Cardiac muscle cell (in vitro differentiated cells and primary cell): ENCODE measurements at regions not wholly inside any gene's neighbourhood (a gene's known extent, or its start where the extent isn't known, plus 50 kb on each side); places are given as distances from the start of the nearest gene placed in this dataset.

Source experiments
- DNase-seq, 2 donors: peaks; one replicate each; pipeline versions ENCODE4 v3.0.0 to v3.0.0-alpha.2; 2010 to 2017; ENCODE audit warnings: low read depth in 1 of 2, low spot score in 1 of 2
- H3K27ac ChIP-seq: fragments of 200-600 bp; sonication (generic); 2 replicates; pipeline ENCODE4 v1.5.1; 2016
- H3K27me3 ChIP-seq: fragments of 200-600 bp; sonication (generic); 2 replicates; pipeline ENCODE4 v1.6.0; 2016; ENCODE audit warnings: control low read depth
- H3K36me3 ChIP-seq: fragments of 200-600 bp; sonication (generic); 2 replicates; pipeline ENCODE4 v1.5.1; 2016; ENCODE audit warnings: control low read depth
- H3K4me1 ChIP-seq: fragments of 200-600 bp; sonication (generic); 2 replicates; pipeline ENCODE4 v1.8.1; 2017; ENCODE audit warnings: low read depth, mild to moderate bottlenecking, mixed run types
- H3K4me3 ChIP-seq: fragments of 200-600 bp; sonication (generic); 2 replicates; pipeline ENCODE4 v1.5.1; 2016; ENCODE audit warnings: mild to moderate bottlenecking
- H3K9me3 ChIP-seq: fragments of 200-600 bp; sonication (generic); 2 replicates; pipeline ENCODE4 v1.5.1; 2017; ENCODE audit warnings: low read depth, mild to moderate bottlenecking, control low read depth
- TF ChIP-seq, protein P1 (sequence below): IDR thresholded peaks from 2 replicates; pipeline ENCODE4 v1.5.1; 2012; ENCODE audit warnings: low read depth, mild to moderate bottlenecking, low read length

DNA sequence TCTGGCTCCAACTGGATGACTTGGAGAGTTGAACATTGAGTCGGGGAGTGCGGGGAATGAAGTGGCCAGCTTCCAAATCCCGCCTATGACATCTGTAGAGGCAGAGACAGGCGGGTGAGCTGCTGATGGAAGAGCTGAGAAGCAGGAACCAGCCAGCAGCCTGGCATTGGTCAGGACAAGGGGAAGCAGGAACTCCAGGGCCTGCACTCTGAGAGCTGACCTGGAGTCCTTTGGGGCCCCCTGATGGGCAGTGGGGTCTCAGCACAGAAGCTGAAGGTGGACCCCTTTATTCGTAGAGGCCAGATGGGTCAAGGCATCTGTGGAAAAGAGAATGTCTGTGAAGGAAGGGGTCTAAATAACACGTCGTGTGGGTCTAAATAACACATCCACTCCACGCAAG is 57.0 kb downstream of the SEC61G start:
- Histone ChIP-seq H3K4me3 (no peak overlapping the region), H3K36me3 (no peaks in the 10 kb centered on the region), H3K27ac (no peak overlapping the region), H3K4me1 (no peaks in the 10 kb centered on the region), H3K27me3 (no peaks in the 10 kb centered on the region), H3K9me3 (no peaks in the 10 kb centered on the region)
- no peak for DNase-seq
- TF ChIP-seq, protein P1, sequence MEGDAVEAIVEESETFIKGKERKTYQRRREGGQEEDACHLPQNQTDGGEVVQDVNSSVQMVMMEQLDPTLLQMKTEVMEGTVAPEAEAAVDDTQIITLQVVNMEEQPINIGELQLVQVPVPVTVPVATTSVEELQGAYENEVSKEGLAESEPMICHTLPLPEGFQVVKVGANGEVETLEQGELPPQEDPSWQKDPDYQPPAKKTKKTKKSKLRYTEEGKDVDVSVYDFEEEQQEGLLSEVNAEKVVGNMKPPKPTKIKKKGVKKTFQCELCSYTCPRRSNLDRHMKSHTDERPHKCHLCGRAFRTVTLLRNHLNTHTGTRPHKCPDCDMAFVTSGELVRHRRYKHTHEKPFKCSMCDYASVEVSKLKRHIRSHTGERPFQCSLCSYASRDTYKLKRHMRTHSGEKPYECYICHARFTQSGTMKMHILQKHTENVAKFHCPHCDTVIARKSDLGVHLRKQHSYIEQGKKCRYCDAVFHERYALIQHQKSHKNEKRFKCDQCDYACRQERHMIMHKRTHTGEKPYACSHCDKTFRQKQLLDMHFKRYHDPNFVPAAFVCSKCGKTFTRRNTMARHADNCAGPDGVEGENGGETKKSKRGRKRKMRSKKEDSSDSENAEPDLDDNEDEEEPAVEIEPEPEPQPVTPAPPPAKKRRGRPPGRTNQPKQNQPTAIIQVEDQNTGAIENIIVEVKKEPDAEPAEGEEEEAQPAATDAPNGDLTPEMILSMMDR, result no peak

DNA sequence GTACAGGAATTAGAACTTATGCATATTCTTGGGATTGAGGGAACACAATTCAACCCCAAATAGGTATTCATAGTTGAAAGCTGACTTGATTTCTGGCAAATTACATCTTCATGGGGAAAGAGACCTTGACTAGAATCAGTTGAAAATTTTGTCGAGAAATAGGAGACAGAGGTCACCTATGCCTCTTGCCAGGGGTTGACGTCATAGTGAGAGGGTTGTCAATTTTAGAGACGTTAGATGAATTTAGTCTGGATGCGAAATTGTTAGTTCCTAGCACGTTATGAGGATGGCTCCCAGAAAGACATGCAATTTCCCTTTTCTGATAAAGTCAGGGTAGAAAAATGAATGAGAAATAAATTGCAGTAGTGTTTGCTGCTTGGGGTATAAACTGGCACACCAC is 59.3 kb downstream of the SEC61G start:
- H3K9me3 ChIP-seq, result no peaks in the 10 kb centered on the region
- H3K4me1 ChIP-seq, result no peaks in the 10 kb centered on the region
- H3K27ac ChIP-seq, result no peak overlapping the region
- H3K36me3 ChIP-seq, result no peaks in the 10 kb centered on the region
- TF ChIP-seq, protein P1, result no peak
- no peak for DNase-seq
- H3K27me3 ChIP-seq, result no peaks in the 10 kb centered on the region
- H3K4me3 ChIP-seq, result no peak overlapping the region

DNA sequence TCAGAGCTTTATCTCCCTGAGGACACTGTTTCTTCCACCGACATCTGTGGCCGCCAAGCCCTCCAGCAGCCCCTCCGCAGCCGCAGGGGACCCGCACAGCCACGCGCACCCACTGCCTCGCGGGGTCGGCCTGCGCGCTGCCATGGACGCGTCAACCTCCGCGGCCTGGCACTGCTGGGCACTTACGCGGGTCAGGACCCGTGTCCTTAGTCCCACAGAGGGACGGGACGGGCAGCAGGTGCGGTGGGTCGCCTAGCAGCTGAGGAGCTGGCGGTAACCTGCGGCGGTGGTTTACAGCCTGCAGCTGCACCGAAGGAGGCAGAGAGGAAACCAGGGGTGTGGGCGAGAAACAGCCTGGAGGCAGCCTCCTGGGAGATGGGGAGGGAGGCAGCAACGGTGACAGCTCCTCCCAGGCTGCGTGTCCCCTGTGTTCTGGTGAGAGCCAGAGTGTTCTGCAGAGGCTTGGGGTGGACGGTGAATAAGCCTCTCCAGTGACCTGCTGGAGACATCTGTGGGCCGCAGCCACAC is 61.3 kb downstream of the SEC61G start:
- H3K4me1 ChIP-seq, result no peaks in the 10 kb centered on the region
- TF ChIP-seq, protein P1, result no peak
- no peak for DNase-seq
- H3K27me3 ChIP-seq, result no peaks in the 10 kb centered on the region
- H3K4me3 ChIP-seq, result no peak overlapping the region
- no peak overlapping the region for H3K27ac ChIP-seq
- H3K36me3 ChIP-seq, result no peaks in the 10 kb centered on the region
- no peaks in the 10 kb centered on the region for H3K9me3 ChIP-seq

DNA sequence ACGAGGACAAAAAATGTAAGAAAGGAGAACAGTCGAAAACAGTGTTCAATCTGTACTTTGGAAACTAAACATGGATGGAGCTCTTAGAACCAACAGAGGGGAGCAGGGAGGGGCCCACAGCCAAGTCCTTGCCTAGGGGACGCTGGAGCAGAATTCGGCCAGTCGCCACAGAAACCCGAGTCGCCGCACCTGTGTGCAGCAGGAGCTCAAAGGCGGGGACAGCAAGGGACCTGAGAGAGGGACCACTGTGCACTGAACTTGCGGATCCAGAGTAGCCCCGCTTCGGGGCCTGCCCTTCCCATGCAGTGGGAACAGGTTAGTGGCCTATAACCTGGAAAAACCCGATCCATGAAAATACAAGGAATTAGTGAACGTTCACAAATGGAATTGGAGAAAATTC is 68.1 kb downstream of the SEC61G start:
- TF ChIP-seq, protein P1, result no peak
- Histone ChIP-seq H3K36me3 (no peaks in the 10 kb centered on the region), H3K9me3 (no peaks in the 10 kb centered on the region), H3K4me3 (no peak overlapping the region), H3K27ac (no peak overlapping the region), H3K27me3 (no peaks in the 10 kb centered on the region), H3K4me1 (no peaks in the 10 kb centered on the region)
- DNase-seq, result no peak

DNA sequence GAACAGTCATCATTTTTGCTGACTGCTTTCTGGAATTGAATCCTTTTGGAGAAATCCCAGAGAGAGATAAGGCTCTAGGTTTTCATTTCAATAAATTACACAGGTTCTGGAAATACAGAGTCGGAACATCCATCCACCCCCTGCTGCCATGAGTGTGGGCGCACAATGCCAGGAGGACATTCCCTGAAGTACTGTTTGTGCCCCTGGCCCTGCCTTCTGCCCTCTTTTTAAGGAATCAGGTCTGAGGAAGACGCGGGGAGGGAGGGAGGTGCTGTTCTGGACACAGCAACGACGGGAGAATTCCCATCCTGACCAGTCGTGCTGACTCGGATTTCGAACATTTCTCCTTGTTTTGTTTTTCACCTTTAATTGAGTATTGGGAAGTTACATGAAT is 69.0 kb downstream of the SEC61G start:
- DNase-seq, result no peak
- TF ChIP-seq, protein P1, result no peak

DNA sequence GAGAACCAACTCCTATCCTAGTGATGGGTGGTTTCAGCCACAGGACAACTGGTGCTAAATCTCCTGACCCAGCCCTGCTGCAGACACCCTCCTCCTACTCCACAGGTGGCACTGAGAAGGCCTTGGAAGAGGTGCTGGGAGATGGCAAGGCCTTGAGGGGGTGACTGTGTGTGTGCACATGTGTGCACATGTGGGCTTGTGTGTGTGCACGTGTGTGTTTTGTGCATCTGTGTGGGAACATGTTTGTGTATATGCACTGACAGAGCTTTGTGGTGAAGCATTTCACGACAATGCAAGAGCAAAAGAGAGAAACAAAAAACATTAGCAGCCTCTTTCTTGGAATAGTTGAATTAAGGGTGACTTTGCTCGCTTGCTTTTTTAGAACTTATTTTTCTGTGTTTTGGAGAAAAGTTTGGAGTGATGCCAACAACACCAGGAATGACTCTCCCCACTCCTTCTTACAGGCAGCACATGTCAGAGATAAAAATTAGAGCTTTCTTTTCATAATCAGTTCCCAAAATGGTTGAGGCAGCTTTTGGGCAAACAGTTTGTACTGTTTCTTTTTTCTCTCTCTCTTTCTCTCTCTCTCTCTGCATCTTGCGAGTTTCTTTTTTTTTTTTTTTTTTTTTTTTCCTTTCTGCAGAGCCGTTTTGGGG is 69.5 kb downstream of the SEC61G start:
- Histone ChIP-seq H3K36me3 (no peaks in the 10 kb centered on the region), H3K9me3 (no peaks in the 10 kb centered on the region), H3K4me1 (no peaks in the 10 kb centered on the region), H3K27ac (no peak overlapping the region), H3K27me3 (no peaks in the 10 kb centered on the region), H3K4me3 (no peak overlapping the region)
- TF ChIP-seq, protein P1, result no peak
- peak in 1 of 2 donors; percentile 14 for DNase-seq

More for the DNA sequence above, 69.0 kb downstream of the SEC61G start:
- Histone ChIP-seq H3K36me3 (no peaks in the 10 kb centered on the region), H3K9me3 (no peaks in the 10 kb centered on the region), H3K4me3 (no peak overlapping the region), H3K4me1 (no peaks in the 10 kb centered on the region), H3K27ac (no peak overlapping the region), H3K27me3 (no peaks in the 10 kb centered on the region)
